NB4 (cell line): ENCODE measurements at regions not wholly inside any gene's neighbourhood (a gene's known extent, or its start where the extent isn't known, plus 50 kb on each side); places are given as distances from the start of the nearest gene placed in this dataset.

Experiments
- MYC ChIP-seq: IDR thresholded peaks from 2 replicates; pipeline ENCODE4 v1.6.1; 2011; ENCODE audit warnings: low read depth, low read length
- POLR2A ChIP-seq: IDR thresholded peaks from 2 replicates; pipeline ENCODE4 v1.6.1; 2011; ENCODE audit warnings: mild to moderate bottlenecking; ENCODE audit not compliant: insufficient read length; ENCODE audit errors: extremely low read depth
- TF ChIP-seq, protein P1 (sequence below): IDR thresholded peaks from one replicate; pipeline ENCODE4 v1.5.1; 2012; ENCODE audit warnings: low read depth, low read length

DNA sequence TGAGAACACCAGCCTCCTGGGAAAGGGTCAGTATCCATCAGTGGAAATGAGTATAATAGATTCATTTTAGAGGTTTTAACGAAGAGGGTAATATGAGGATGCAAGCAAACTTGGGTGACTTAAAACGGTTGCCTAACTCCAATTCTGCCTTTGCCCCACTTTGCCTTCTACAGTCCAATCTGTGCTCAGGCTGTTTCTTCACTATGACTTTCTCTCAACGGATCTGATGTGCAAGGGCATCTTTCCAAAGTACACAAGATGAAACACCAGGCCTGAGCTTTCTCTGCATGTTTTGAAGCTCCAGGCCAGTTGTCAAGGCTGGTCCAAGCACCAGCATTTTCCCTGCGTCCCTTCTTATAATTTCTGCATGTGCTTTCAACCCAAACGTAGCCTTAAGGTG is 68.0 kb upstream of the TMEM164 start:
- TF ChIP-seq, protein P1, sequence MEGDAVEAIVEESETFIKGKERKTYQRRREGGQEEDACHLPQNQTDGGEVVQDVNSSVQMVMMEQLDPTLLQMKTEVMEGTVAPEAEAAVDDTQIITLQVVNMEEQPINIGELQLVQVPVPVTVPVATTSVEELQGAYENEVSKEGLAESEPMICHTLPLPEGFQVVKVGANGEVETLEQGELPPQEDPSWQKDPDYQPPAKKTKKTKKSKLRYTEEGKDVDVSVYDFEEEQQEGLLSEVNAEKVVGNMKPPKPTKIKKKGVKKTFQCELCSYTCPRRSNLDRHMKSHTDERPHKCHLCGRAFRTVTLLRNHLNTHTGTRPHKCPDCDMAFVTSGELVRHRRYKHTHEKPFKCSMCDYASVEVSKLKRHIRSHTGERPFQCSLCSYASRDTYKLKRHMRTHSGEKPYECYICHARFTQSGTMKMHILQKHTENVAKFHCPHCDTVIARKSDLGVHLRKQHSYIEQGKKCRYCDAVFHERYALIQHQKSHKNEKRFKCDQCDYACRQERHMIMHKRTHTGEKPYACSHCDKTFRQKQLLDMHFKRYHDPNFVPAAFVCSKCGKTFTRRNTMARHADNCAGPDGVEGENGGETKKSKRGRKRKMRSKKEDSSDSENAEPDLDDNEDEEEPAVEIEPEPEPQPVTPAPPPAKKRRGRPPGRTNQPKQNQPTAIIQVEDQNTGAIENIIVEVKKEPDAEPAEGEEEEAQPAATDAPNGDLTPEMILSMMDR = no peak
- no peak for TF ChIP-seq POLR2A
- no peak for TF ChIP-seq MYC
